GM19397 (cell line): ENCODE measurements at regions not wholly inside any gene's neighbourhood (a gene's known extent, or its start where the extent isn't known, plus 50 kb on each side); places are given as distances from the start of the nearest gene placed in this dataset.

ENCODE experiments used
- ATAC-seq: cut with Tn5 transposase; IDR thresholded peaks from one replicate; pipeline ENCODE4 v1.9.1; 2021; ENCODE audit warnings: mild to moderate bottlenecking, moderate library complexity; ENCODE audit not compliant: unreplicated experiment

GRCh38 chr20:40591536-40591935 lies 97.5 kb downstream of the MAFB start:
- ATAC-seq, result no peak

- no peak for ATAC-seq
Measured at GRCh38 chr20:40591119-40591518, 97.9 kb downstream of the MAFB start.

- ATAC-seq, result no peak
Measured at GRCh38 chr20:40589581-40589980, 99.5 kb downstream of the MAFB start.

- ATAC-seq, result no peak
Measured at GRCh38 chr20:40588891-40589290, 100.1 kb downstream of the MAFB start.

GRCh38 chr20:40587038-40587437 lies 102.0 kb downstream of the MAFB start:
- no peak for ATAC-seq

GRCh38 chr20:40584130-40584809 lies 104.8 kb downstream of the MAFB start:
- ATAC-seq, result no peak

- ATAC-seq, result no peak
Measured at GRCh38 chr20:40583636-40584035, 105.4 kb downstream of the MAFB start.

- ATAC-seq, result no peak
Measured at GRCh38 chr20:40583205-40583604, 105.8 kb downstream of the MAFB start.

- ATAC-seq, result no peak
Measured at GRCh38 chr20:40582531-40582930, 106.5 kb downstream of the MAFB start.

GRCh38 chr20:40579701-40580100 lies 109.3 kb downstream of the MAFB start:
- no peak for ATAC-seq

- ATAC-seq, result no peak
Measured at GRCh38 chr20:40578961-40579360, 110.1 kb downstream of the MAFB start.

GRCh38 chr20:40575851-40576250 lies 113.2 kb downstream of the MAFB start:
- no peak for ATAC-seq

GRCh38 chr20:40572251-40572650 lies 116.8 kb downstream of the MAFB start:
- no peak for ATAC-seq

GRCh38 chr20:40571639-40572038 lies 117.4 kb downstream of the MAFB start:
- ATAC-seq, result no peak

- ATAC-seq, result no peak
Measured at GRCh38 chr20:40568200-40568599, 120.8 kb downstream of the MAFB start.

- ATAC-seq, result no peak
Measured at GRCh38 chr20:40565682-40566040, 123.4 kb downstream of the MAFB start.

- ATAC-seq, result no peak
Measured at GRCh38 chr20:40565001-40565681, 123.9 kb downstream of the MAFB start.

GRCh38 chr20:40563296-40563950 lies 125.6 kb downstream of the MAFB start:
- ATAC-seq, result no peak

GRCh38 chr20:40562031-40562430 lies 127.0 kb downstream of the MAFB start:
- ATAC-seq, result no peak

- ATAC-seq, result no peak
Measured at GRCh38 chr20:40561187-40561586, 127.8 kb downstream of the MAFB start.

GRCh38 chr20:40558212-40558611 lies 130.8 kb downstream of the MAFB start:
- no peak for ATAC-seq

GRCh38 chr20:40551125-40551530 lies 137.9 kb downstream of the MAFB start:
- ATAC-seq, result no peak
